PC-9 (cell line): ENCODE measurements at regions not wholly inside any gene's neighbourhood (a gene's known extent, or its start where the extent isn't known, plus 50 kb on each side); places are given as distances from the start of the nearest gene placed in this dataset.

Source experiments
- EZH2 ChIP-seq: fragments of 200-600 bp; sonication (generic); IDR thresholded peaks from 2 replicates; pipeline ENCODE4 v1.8.0; 2017; ENCODE audit warnings: antibody characterized with exemption, low read depth
- TF ChIP-seq, protein P1 (sequence below): fragments of 200-600 bp; sonication (generic); conservative IDR thresholded peaks from 2 replicates; pipeline ENCODE4 v1.6.1; 2017; ENCODE audit warnings: mixed run types, antibody characterized with exemption, mild to moderate bottlenecking, moderate library complexity

DNA sequence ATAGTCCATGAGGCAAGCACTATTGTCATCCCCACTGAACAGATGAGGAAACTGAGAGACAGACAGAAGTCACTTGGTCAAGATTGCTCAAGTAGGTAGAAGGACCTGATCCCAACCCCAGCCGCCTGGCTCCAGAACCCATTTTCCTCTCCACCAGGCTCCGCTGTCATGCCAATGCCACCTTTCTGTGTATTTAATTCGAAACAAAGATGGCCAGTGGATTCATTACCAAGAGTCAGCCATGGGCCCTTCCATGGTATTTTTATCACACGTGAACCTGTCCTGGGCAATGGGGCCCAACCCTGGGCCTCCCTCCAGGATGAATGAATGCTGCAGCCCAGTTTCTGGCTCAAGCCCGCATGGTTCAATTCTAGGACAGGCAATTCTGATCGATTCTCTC lies 673.4 kb downstream of the BCL11B start:
- TF ChIP-seq, protein P1, sequence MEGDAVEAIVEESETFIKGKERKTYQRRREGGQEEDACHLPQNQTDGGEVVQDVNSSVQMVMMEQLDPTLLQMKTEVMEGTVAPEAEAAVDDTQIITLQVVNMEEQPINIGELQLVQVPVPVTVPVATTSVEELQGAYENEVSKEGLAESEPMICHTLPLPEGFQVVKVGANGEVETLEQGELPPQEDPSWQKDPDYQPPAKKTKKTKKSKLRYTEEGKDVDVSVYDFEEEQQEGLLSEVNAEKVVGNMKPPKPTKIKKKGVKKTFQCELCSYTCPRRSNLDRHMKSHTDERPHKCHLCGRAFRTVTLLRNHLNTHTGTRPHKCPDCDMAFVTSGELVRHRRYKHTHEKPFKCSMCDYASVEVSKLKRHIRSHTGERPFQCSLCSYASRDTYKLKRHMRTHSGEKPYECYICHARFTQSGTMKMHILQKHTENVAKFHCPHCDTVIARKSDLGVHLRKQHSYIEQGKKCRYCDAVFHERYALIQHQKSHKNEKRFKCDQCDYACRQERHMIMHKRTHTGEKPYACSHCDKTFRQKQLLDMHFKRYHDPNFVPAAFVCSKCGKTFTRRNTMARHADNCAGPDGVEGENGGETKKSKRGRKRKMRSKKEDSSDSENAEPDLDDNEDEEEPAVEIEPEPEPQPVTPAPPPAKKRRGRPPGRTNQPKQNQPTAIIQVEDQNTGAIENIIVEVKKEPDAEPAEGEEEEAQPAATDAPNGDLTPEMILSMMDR: no peak
- no peak for TF ChIP-seq EZH2
